ENCODE measurements at regions not wholly inside any gene's neighbourhood (a gene's known extent, or its start where the extent isn't known, plus 50 kb on each side); places are given as distances from the start of the nearest gene placed in this dataset.

DNA sequence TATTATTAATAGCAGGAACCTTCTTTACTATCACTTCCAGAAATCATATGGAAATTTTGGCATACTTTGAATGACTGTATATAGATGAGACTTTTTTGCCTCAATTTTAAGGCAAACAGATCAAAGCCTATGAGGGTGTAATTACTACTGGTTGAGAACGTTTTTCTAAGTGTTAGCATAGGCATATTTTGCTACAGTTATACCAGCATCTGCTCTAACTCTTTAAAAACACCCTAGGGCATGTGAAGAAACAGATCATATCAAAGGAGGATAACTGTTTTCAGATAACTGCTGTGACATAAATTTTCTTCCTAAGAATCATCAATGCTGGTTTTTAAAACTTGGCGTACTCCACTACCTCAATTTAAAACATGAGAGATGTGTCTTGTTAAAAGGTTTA is 1155.3 kb downstream of the FSTL5 start:
- H3K4me1 ChIP-seq (ENCODE audit: control insufficient read depth, low read depth, low read length), result no peaks in the 10 kb centered on the region
- H3K27me3 ChIP-seq (ENCODE audit: control insufficient read depth, insufficient read depth, low read length), result no peaks in the 10 kb centered on the region
- no peaks in the 10 kb centered on the region for H3K9me3 ChIP-seq (ENCODE audit: control insufficient read depth, low read depth, low read length)
- H3K27ac ChIP-seq (ENCODE audit: low read length), result no peak overlapping the region
- no peaks in the 10 kb centered on the region for H3K36me3 ChIP-seq (ENCODE audit: control insufficient read depth, low read depth, low read length)
- no peak overlapping the region for H3K9ac ChIP-seq (ENCODE audit: low read length)
- no peak overlapping the region for H3K4me3 ChIP-seq (ENCODE audit: low read length)

DNA sequence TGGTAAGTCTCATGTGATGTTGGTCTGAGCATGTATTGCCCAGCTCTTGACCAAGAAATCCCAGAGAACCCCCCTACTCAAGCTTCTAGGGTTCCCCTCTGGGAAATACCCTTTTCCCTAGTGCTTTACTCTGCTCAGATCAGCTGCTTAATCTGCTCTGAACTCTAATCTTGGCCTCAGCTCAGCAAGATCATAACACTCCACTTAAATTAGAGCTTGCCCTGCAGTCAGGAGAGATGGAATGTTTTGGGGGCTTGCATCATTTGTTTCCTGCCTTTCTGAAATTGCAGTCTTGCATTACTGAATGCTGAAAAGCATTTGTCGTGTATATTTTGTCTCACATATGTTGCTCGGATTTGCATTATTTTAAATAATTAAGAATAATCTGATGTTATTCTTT is 1153.6 kb downstream of the FSTL5 start:
- no peaks in the 10 kb centered on the region for H3K4me1 ChIP-seq (ENCODE audit: control insufficient read depth, low read depth, low read length)
- no peak overlapping the region for H3K9ac ChIP-seq (ENCODE audit: low read length)
- H3K27me3 ChIP-seq (ENCODE audit: control insufficient read depth, insufficient read depth, low read length), result no peaks in the 10 kb centered on the region
- H3K4me3 ChIP-seq (ENCODE audit: low read length), result no peak overlapping the region
- H3K9me3 ChIP-seq (ENCODE audit: control insufficient read depth, low read depth, low read length), result no peaks in the 10 kb centered on the region
- H3K36me3 ChIP-seq (ENCODE audit: control insufficient read depth, low read depth, low read length), result no peaks in the 10 kb centered on the region
- no peak overlapping the region for H3K27ac ChIP-seq (ENCODE audit: low read length)

Measured in iPS-18a (cell line).